AML-193 (cell line): ENCODE measurements at regions not wholly inside any gene's neighbourhood (a gene's known extent, or its start where the extent isn't known, plus 50 kb on each side); places are given as distances from the start of the nearest gene placed in this dataset.

Experiments used
- DNase-seq, 2 experiments: peaks; one replicate each; lab custom pipeline; 2025; lab: John Stamatoyannopoulos, UW

DNA sequence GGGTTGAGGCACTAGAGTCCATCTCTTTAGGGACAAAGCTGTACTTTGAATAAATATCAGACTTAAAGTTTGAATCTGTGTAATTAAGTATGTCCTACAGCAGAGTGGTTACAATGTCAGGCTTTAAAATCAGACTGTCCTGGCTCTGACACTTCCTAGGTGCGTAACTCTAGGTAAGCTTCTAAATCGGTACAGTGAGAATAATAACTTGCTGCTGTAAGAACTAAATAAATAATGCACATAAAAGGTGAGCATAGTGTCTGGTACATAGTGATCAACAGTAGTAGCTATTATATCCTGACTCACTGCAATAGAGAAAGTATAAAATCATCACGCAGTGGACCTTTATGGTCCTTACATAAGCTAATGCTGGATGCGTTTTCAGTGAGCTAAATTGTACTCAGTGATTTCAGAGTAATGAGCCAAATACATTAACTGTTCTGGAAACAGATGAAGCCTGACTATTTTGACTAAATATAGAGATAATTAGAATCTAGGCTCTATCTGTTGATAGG is 72.2 kb upstream of the PDK4 start:
- no peak for DNase-seq

- no peak for DNase-seq
These were observed 66.7 kb upstream of the PDK4 start for GRCh38 chr7:95662987-95663386.

- no peak for DNase-seq
These were observed 63.7 kb upstream of the PDK4 start for GRCh38 chr7:95660023-95660434.

GRCh38 chr7:95658676-95659075 is 62.4 kb upstream of the PDK4 start:
- DNase-seq = no peak

DNA sequence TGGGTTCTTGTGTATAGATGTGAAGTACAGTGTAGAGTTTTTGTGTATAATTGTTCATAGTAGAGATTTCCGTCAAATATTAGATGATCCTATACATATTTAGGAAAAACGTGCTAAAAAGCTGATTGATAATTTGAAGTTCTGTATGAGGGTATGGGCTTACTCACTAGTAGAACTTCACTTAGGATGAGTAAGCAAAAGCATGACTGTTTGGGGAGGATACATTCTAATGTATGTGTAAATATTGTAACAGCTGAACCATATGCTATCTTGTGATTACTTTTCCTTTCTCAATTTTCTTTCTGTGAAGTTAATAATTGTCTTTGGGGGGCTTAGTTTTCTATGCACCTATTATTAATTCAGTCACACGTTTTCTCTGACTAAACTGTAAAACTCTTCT is 53.2 kb upstream of the PDK4 start:
- DNase-seq = no peak

GRCh38 chr7:95646350-95646749 is 50.0 kb upstream of the PDK4 start:
- DNase-seq = no peak
